ENCODE measurements at regions not wholly inside any gene's neighbourhood (a gene's known extent, or its start where the extent isn't known, plus 50 kb on each side); places are given as distances from the start of the nearest gene placed in this dataset.

GRCh38 chr10:111890046-111890445 lies 293.5 kb downstream of the GPAM start:
- TF ChIP-seq EZH2 (IDR thresholded peaks at IDR 0.05) = no peak
- TF ChIP-seq FOXP2 (optimal IDR thresholded peaks at IDR 0.05; ENCODE audit: control extremely low read depth, extremely low read length, insufficient read depth) = no peak
